Nephron (organoid): ENCODE measurements at regions not wholly inside any gene's neighbourhood (a gene's known extent, or its start where the extent isn't known, plus 50 kb on each side); places are given as distances from the start of the nearest gene placed in this dataset.
A peak's percentile ranks its signal among the peaks of the same experiment; 100 is the strongest.

Experiments
- H3K27ac Mint-ChIP-seq, 3 experiments: 2 replicates each; pipeline ENCODE4 v1.8.0; 2020; ENCODE audit warnings: mixed read lengths in 3 of 3, mild to moderate bottlenecking in 2 of 3, moderate library complexity in 1 of 3
- H3K27me3 Mint-ChIP-seq: 2 replicates; pipeline ENCODE4 v1.8.0; 2021; ENCODE audit warnings: low read depth, mild to moderate bottlenecking, moderate library complexity, mixed read lengths
- H3K36me3 Mint-ChIP-seq: 2 replicates; pipeline ENCODE4 v1.8.0; 2020; ENCODE audit warnings: low read depth, mixed read lengths
- H3K4me1 Mint-ChIP-seq: 2 replicates; pipeline ENCODE4 v1.8.0; 2020; ENCODE audit warnings: mixed read lengths
- H3K4me3 Mint-ChIP-seq, 3 experiments: 2 replicates each; pipeline ENCODE4 v1.8.0; 2020; ENCODE audit warnings: mild to moderate bottlenecking in 3 of 3, mixed read lengths in 3 of 3, moderate library complexity in 2 of 3
- H3K9me3 Mint-ChIP-seq: 2 replicates; pipeline ENCODE4 v1.8.0; 2020; ENCODE audit warnings: mixed read lengths
- TF ChIP-seq, protein P1 (sequence below), 3 experiments: fragments of 200-600 bp; sonication (generic); IDR thresholded peaks; one replicate each; pipeline ENCODE4 v1.5.0; 2021; ENCODE audit warnings: antibody characterized with exemption in 3 of 3; ENCODE audit not compliant: unreplicated experiment in 3 of 3

DNA sequence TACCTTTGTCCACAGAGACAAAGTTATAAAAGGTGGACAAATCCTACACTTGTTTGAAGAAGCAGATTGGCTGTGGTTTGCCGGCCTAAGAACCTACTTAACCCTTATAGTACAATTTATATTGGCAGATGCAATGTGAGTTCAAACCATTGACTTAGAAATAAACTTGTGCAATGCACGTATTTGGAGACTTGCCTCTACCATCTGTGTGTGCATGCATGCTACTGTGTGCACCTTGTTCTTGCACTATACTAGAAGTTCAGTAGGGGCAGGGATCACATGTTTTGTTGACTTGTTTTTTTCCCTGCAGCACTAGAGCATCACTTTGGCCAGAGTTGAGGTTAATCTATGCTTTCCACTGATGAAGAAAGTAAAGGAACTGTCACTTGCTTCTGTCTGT lies 163.1 kb upstream of the SERP2 start:
- Mint-ChIP-seq H3K9me3 (peaks cover 14% of the 10 kb centered on the region), H3K4me1 (peaks cover 6% of the 10 kb centered on the region), H3K27me3 (peaks cover 4% of the 10 kb centered on the region), H3K27ac (no peak overlapping the region), H3K4me3 (no peak overlapping the region), H3K36me3 (no peaks in the 10 kb centered on the region)
- TF ChIP-seq, protein P1, sequence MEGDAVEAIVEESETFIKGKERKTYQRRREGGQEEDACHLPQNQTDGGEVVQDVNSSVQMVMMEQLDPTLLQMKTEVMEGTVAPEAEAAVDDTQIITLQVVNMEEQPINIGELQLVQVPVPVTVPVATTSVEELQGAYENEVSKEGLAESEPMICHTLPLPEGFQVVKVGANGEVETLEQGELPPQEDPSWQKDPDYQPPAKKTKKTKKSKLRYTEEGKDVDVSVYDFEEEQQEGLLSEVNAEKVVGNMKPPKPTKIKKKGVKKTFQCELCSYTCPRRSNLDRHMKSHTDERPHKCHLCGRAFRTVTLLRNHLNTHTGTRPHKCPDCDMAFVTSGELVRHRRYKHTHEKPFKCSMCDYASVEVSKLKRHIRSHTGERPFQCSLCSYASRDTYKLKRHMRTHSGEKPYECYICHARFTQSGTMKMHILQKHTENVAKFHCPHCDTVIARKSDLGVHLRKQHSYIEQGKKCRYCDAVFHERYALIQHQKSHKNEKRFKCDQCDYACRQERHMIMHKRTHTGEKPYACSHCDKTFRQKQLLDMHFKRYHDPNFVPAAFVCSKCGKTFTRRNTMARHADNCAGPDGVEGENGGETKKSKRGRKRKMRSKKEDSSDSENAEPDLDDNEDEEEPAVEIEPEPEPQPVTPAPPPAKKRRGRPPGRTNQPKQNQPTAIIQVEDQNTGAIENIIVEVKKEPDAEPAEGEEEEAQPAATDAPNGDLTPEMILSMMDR (IDR thresholded peaks at IDR 0.05; ENCODE audit: unreplicated experiment in 3 of 3) = no peak

DNA sequence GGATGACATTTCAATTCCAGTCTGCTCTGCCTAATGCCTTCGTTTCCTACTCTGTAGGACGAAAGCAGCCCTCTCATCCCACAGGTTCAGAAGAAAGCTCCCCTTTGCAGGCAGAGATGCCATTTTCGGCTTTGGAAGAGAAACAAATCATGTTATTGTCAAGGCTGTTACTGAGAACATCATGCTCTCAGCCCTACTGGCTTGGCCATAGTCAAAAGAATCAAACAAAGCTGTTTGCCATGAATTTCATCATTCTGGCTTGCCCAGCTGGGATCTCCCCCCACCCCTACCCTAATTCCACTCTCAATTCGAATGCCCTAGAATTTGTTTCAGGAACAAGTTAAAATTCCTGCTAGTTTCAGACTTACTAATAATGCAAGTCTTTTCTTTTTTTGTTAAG lies 162.3 kb upstream of the SERP2 start:
- Mint-ChIP-seq H3K4me1 (peaks cover 6% of the 10 kb centered on the region), H3K9me3 (peaks cover 11% of the 10 kb centered on the region), H3K27me3 (peaks cover 4% of the 10 kb centered on the region), H3K36me3 (no peaks in the 10 kb centered on the region), H3K27ac (no peak overlapping the region), H3K4me3 (no peak overlapping the region)
- TF ChIP-seq, protein P1 (IDR thresholded peaks at IDR 0.05; ENCODE audit: unreplicated experiment in 3 of 3) = no peak

DNA sequence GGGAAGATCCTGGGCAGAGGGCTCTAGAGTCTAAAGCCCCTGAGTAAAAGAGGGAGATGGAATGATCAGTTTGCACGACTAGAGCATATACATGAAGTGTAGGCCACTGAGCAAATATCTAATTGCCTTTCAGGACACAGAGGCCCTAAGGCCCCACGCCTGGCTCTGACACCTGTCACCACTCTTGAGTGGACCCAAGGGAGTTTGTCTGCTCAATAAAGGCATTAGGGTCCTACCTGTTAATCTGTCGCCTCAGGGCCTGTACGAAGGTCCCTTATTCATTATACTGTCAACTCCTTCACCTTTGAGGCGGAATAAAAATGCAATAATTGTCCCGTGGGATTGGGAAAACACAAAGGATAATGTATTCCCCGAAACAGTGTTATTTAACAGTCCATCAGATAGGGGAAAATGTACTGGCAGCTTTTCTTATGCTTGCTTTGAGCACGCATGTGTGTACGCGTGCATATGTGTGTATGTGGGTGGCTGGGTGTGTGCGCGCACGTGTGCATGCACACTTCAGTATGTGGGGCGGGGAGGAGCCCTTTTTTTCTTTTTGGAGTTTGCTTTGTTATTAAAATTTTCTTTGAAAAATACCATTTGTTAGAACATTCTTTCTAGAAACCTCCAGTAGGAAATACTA lies 161.8 kb upstream of the SERP2 start:
- H3K4me1 Mint-ChIP-seq = peaks cover 6% of the 10 kb centered on the region
- H3K27me3 Mint-ChIP-seq = peaks cover 4% of the 10 kb centered on the region
- H3K4me3 Mint-ChIP-seq = no peak overlapping the region
- H3K36me3 Mint-ChIP-seq = no peaks in the 10 kb centered on the region
- peaks cover 9% of the 10 kb centered on the region for H3K9me3 Mint-ChIP-seq
- no peak overlapping the region for H3K27ac Mint-ChIP-seq
- TF ChIP-seq, protein P1 (IDR thresholded peaks at IDR 0.05; ENCODE audit: unreplicated experiment in 3 of 3) = no peak

DNA sequence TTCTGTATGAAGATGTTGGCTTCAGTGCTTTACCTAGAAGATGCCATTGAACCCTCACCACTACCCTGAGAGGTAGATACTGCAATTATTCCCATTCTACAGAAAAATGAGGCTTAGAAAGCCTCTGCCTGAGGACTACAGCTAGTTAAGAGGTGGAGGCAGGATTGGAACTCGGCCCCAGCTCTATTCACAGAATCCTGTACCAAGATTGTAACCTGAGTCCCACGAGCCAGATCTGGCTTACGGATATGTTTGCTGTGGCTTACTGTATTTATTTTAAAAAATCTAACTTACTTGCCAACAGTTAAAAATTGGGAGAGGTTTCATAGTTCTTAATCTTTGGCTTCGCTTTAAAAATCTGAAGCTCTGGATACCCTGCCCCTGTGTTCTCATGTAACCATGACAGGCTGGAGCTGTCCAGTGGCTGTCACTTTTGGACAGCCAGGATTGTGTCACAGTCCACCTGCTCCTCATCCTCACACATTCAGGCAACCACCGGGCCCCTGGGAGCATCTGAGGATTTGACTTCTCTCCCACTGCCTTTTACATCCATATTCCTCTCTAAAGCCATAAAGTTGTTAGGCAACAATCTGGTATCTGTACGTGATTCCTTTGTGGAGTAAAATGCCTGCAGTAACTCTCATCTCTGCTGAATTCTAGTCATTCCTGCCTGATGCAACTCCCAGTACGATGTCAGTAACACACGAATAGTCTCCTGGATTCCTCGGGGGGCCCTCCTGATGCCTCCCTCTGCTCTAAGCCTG lies 160.8 kb upstream of the SERP2 start:
- H3K9me3 Mint-ChIP-seq = peaks cover 4% of the 10 kb centered on the region
- peaks cover 6% of the 10 kb centered on the region for H3K4me1 Mint-ChIP-seq
- H3K4me3 Mint-ChIP-seq = no peak overlapping the region
- H3K36me3 Mint-ChIP-seq = no peaks in the 10 kb centered on the region
- TF ChIP-seq, protein P1 (IDR thresholded peaks at IDR 0.05; ENCODE audit: unreplicated experiment in 3 of 3) = no peak
- H3K27me3 Mint-ChIP-seq = peaks cover 4% of the 10 kb centered on the region
- peak overlapping the region in 1 of 3 experiments; percentile 20 for H3K27ac Mint-ChIP-seq

DNA sequence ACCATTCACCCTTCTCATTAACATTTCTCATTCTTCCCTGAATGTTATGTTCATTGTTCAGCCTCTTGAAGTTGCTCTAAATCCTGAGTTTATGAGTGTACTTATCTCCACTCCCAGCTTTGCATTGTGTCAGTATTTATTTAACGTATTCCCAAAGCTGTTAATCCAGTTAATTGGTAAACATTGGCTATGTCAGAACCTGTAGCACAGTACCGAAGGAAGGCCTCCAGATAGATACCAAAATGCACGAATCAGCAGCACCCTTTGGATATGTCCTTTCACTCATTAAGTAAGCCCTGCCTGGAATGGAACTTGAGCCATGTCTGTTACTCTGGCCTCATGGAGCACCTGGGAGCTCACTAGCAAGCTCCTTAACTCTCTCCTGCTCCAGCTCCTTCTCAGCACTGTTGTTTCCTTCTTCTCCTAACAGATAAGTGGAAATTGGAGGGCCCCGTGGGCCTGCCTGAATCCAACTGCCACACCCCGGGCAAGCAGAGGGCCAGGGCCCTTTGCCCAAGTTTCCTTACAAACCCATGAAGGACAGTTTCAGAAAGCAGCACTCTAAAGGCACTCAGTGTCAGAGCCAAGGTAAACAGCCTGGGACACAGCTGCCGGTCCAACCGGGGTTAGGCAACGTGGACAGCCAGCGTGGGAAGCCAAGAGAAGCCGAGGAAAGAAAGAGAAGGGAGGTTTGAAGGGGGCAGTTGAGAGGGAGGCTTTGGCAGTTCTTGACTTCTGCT lies 155.0 kb upstream of the SERP2 start:
- H3K4me1 Mint-ChIP-seq = peaks cover 37% of the 10 kb centered on the region
- H3K27ac Mint-ChIP-seq = peak overlapping the region in 2 of 3 experiments; percentile 16 to 45
- H3K36me3 Mint-ChIP-seq = no peaks in the 10 kb centered on the region
- TF ChIP-seq, protein P1 (IDR thresholded peaks at IDR 0.05; ENCODE audit: unreplicated experiment in 3 of 3) = no peak
- H3K27me3 Mint-ChIP-seq = no peaks in the 10 kb centered on the region
- no peak overlapping the region for H3K4me3 Mint-ChIP-seq
- H3K9me3 Mint-ChIP-seq = no peaks in the 10 kb centered on the region
